Prostate gland (tissue), 2 donors: ENCODE measurements at regions not wholly inside any gene's neighbourhood (a gene's known extent, or its start where the extent isn't known, plus 50 kb on each side); places are given as distances from the start of the nearest gene placed in this dataset.
"Not testable (repeated sequence)": the region's sequence is repeated elsewhere in the genome, so short reads cannot be mapped to it uniquely, and the experiment has no call there.

Source experiments
- DNase-seq: peaks from one replicate; pipeline ENCODE4 v3.0.0-alpha.2; 2019; ENCODE audit warnings: low spot score
- H3K27ac ChIP-seq, 2 donors: fragments of 200-600 bp; sonication (generic); 2 replicates each; pipeline ENCODE4 v1.5.1; 2017 to 2019
- H3K27me3 ChIP-seq: fragments of 200-600 bp; sonication (generic); replicated peaks from 2 replicates; pipeline ENCODE4 v1.5.1; 2019; ENCODE audit not compliant: insufficient read depth
- H3K36me3 ChIP-seq, 2 donors: fragments of 200-600 bp; sonication (generic); 1 replicate in 1 of 2; 2 replicates in 1 of 2; pipeline versions ENCODE4 v1.5.1 to v1.8.1; 2017 to 2019
- H3K4me1 ChIP-seq: fragments of 200-600 bp; sonication (generic); replicated peaks from 2 replicates; pipeline ENCODE4 v1.5.1; 2019
- H3K4me3 ChIP-seq, 2 donors: fragments of 200-600 bp; sonication (generic); 2 replicates each; pipeline ENCODE4 v1.5.1; 2017 to 2019
- H3K9me3 ChIP-seq: fragments of 200-600 bp; sonication (generic); 2 replicates; pipeline ENCODE4 v1.5.1; 2017
- CTCF ChIP-seq, 4 experiments: fragments of 200-600 bp in 2 of 4; fragments of 450-650 bp in 2 of 4; sonication (generic) in 2 of 4; IDR thresholded peaks; 1 replicate in 3 of 4; 2 replicates in 1 of 4; pipeline ENCODE4 v1.5.1; 2016 to 2019; ENCODE audit warnings: antibody characterized with exemption in 4 of 4, mild to moderate bottlenecking in 2 of 4, moderate library complexity in 2 of 4
- POLR2A ChIP-seq: fragments of 450-650 bp; IDR thresholded peaks from one replicate; pipeline ENCODE4 v1.6.1; 2016; ENCODE audit warnings: antibody characterized with exemption, mild to moderate bottlenecking
- POLR2AphosphoS5 ChIP-seq: sonication (generic); formaldehyde crosslinking; IDR thresholded peaks from one replicate; pipeline ENCODE4 v1.6.1; 2017; ENCODE audit warnings: antibody characterized with exemption
- WGBS: methylation state at CpG from one replicate; pipeline ENCODE4 v1.1.5; 2018; 5-methylcytosine and 5-hydroxymethylcytosine counted together
- intact Hi-C: fragments of 100-400 bp; cut with DNase I; formaldehyde crosslinking; loops from one replicate; pipeline ENCODE4 v1.14.2; 2022

- intact Hi-C loops = no loop called here
- DNase-seq = peak; percentile 33
- no peaks in the 10 kb centered on the region for H3K4me1 ChIP-seq
- no peaks in the 10 kb centered on the region for H3K36me3 ChIP-seq
- no peaks in the 10 kb centered on the region for H3K9me3 ChIP-seq
- no peak overlapping the region for H3K27ac ChIP-seq
- 84% methylated on average over 4 of the region's 4 CpGs for WGBS
- no peak overlapping the region for H3K4me3 ChIP-seq
- TF ChIP-seq POLR2A (no peak), POLR2AphosphoS5 (peak; percentile 13)
- no peaks in the 10 kb centered on the region for H3K27me3 ChIP-seq
Measured at GRCh38 chr18:59079264-59079663, 60.4 kb upstream of the SEC11C start.

GRCh38 chr18:59079687-59080501, 59.8 kb upstream of the SEC11C start:
- WGBS = 93% methylated on average over 7 of the region's 7 CpGs
- H3K9me3 ChIP-seq, intact Hi-C loops, H3K27me3 ChIP-seq, DNase-seq, H3K27ac ChIP-seq, H3K4me1 ChIP-seq, H3K4me3 ChIP-seq, H3K36me3 ChIP-seq: not testable (repeated sequence)

GRCh38 chr18:59083136-59083818, 56.4 kb upstream of the SEC11C start:
- Histone ChIP-seq H3K4me1 (no peaks in the 10 kb centered on the region), H3K27ac (no peak overlapping the region), H3K4me3 (no peak overlapping the region), H3K9me3 (no peaks in the 10 kb centered on the region), H3K36me3 (no peaks in the 10 kb centered on the region), H3K27me3 (no peaks in the 10 kb centered on the region)
- TF ChIP-seq POLR2AphosphoS5 (no peak), CTCF (IDR thresholded peaks at IDR 0.05) (no peak), POLR2A (no peak)
- intact Hi-C loops = no loop called here
- DNase-seq = no peak
- 66% methylated on average over 10 of the region's 10 CpGs for WGBS

GRCh38 chr18:59085126-59085794, 54.4 kb upstream of the SEC11C start:
- intact Hi-C loops = no loop called here
- Histone ChIP-seq H3K4me3 (no peak overlapping the region), H3K4me1 (no peaks in the 10 kb centered on the region), H3K36me3 (no peaks in the 10 kb centered on the region), H3K9me3 (no peaks in the 10 kb centered on the region), H3K27ac (no peak overlapping the region), H3K27me3 (no peaks in the 10 kb centered on the region)
- TF ChIP-seq CTCF (IDR thresholded peaks at IDR 0.05) (no peak), POLR2A (no peak), POLR2AphosphoS5 (no peak)
- 95% methylated on average over 3 of the region's 3 CpGs for WGBS
- no peak for DNase-seq

GRCh38 chr18:59085797-59086196, 53.9 kb upstream of the SEC11C start:
- H3K9me3 ChIP-seq = no peaks in the 10 kb centered on the region
- no peaks in the 10 kb centered on the region for H3K27me3 ChIP-seq
- H3K27ac ChIP-seq = no peak overlapping the region
- 28% methylated on average over 1 of the region's 1 CpG for WGBS
- H3K4me1 ChIP-seq = no peaks in the 10 kb centered on the region
- no peaks in the 10 kb centered on the region for H3K36me3 ChIP-seq
- DNase-seq = no peak
- intact Hi-C loops = no loop called here
- no peak overlapping the region for H3K4me3 ChIP-seq
- TF ChIP-seq POLR2AphosphoS5 (no peak), CTCF (IDR thresholded peaks at IDR 0.05) (no peak), POLR2A (no peak)
